OCI-LY7 (cell line): ENCODE measurements at regions not wholly inside any gene's neighbourhood (a gene's known extent, or its start where the extent isn't known, plus 50 kb on each side); places are given as distances from the start of the nearest gene placed in this dataset.

Experiments
- BruUV-seq: library from RNA; stranded (reverse); fragments of 400-500 nt; replicated peaks from 2 replicates; lab custom pipeline; 2021; lab: Mats Ljungman, UMichigan
- CTCF ChIA-PET: fragments of 300-600 bp; sonication (Branson Sonifier 250); formaldehyde crosslinking; loops from one replicate; lab custom pipeline; 2022; ENCODE audit warnings: antibody characterized with exemption; ENCODE audit not compliant: unreplicated experiment; lab: Charles Lee
- POLR2A ChIA-PET: fragments of 300-600 bp; sonication (Branson Sonifier 250); formaldehyde crosslinking; loops from one replicate; lab custom pipeline; 2022; ENCODE audit warnings: antibody characterized with exemption; lab: Charles Lee
- DNase-seq: peaks from one replicate; pipeline ENCODE4 v3.0.0-alpha.2; 2015; ENCODE audit warnings: low spot score
- H2AFZ ChIP-seq: fragments of 200-600 bp; sonication (generic), shearing (Covaris generic); 2 replicates; pipeline ENCODE4 v1.6.1; 2014; ENCODE audit warnings: mild to moderate bottlenecking, antibody characterized with exemption, low read length, moderate library complexity
- H3K27ac ChIP-seq: fragments of 200-600 bp; sonication (generic); 2 replicates; pipeline ENCODE4 v1.5.1; 2014; ENCODE audit warnings: mixed run types, low read depth, mild to moderate bottlenecking, moderate library complexity, low read length, inconsistent platforms; ENCODE audit not compliant: poor library complexity, severe bottlenecking
- H3K36me3 ChIP-seq: fragments of 200-600 bp; sonication (generic); 2 replicates; pipeline ENCODE4 v1.6.1; 2014; ENCODE audit warnings: mild to moderate bottlenecking, antibody characterized with exemption, low read length, moderate library complexity, mixed read lengths; ENCODE audit not compliant: insufficient read depth
- H3K4me1 ChIP-seq: fragments of 200-600 bp; sonication (generic); 2 replicates; pipeline ENCODE4 v1.5.1; 2014; ENCODE audit warnings: mild to moderate bottlenecking, low read length; ENCODE audit not compliant: insufficient read depth, poor library complexity, severe bottlenecking
- H3K4me2 ChIP-seq: fragments of 200-600 bp; sonication (generic); 2 replicates; pipeline ENCODE4 v1.6.1; 2014; ENCODE audit warnings: mild to moderate bottlenecking, low read length
- H3K4me3 ChIP-seq: fragments of 200-600 bp; sonication (generic); 2 replicates; pipeline ENCODE4 v1.5.1; 2014; ENCODE audit warnings: mild to moderate bottlenecking, low read depth, low read length; ENCODE audit not compliant: poor library complexity, severe bottlenecking
- H3K79me2 ChIP-seq: fragments of 200-600 bp; sonication (generic); 2 replicates; pipeline ENCODE4 v1.6.1; 2016; ENCODE audit warnings: low read depth, mild to moderate bottlenecking, low read length, moderate library complexity, mixed read lengths; ENCODE audit not compliant: insufficient read depth
- H3K9me2 ChIP-seq: fragments of 200-600 bp; sonication (generic); 2 replicates; pipeline ENCODE4 v1.6.1; 2016; ENCODE audit warnings: mild to moderate bottlenecking, low read length, mixed read lengths; ENCODE audit not compliant: insufficient read depth
- H3K9me3 ChIP-seq: fragments of 200-600 bp; sonication (generic); 2 replicates; pipeline ENCODE4 v1.6.1; 2014; ENCODE audit warnings: mild to moderate bottlenecking, mixed run types, low read length, mixed read lengths
- H4K20me1 ChIP-seq: fragments of 200-600 bp; sonication (generic); 2 replicates; pipeline ENCODE4 v1.6.1; 2014; ENCODE audit warnings: mild to moderate bottlenecking, antibody characterized with exemption, low read length, moderate library complexity, mixed read lengths; ENCODE audit not compliant: insufficient read depth
- CTCF ChIP-seq: fragments of 200-600 bp; sonication (generic); conservative IDR thresholded peaks from 2 replicates; pipeline ENCODE4 v1.5.1; 2014; ENCODE audit warnings: mild to moderate bottlenecking, antibody characterized with exemption, low read length, moderate library complexity, mixed read lengths
- EZH2phosphoT487 ChIP-seq: fragments of 200-600 bp; sonication (generic); IDR thresholded peaks from 2 replicates; pipeline ENCODE4 v1.6.1; 2018; ENCODE audit warnings: low read depth, borderline replicate concordance, mild to moderate bottlenecking, mixed run types, antibody characterized with exemption, low read length, moderate library complexity, mixed read lengths
- intact Hi-C: fragments of 100-400 bp; cut with micrococcal nuclease; formaldehyde crosslinking; loops from one replicate; pipeline ENCODE4 v1.10.0; 2022; ENCODE audit not compliant: unreplicated experiment

DNA sequence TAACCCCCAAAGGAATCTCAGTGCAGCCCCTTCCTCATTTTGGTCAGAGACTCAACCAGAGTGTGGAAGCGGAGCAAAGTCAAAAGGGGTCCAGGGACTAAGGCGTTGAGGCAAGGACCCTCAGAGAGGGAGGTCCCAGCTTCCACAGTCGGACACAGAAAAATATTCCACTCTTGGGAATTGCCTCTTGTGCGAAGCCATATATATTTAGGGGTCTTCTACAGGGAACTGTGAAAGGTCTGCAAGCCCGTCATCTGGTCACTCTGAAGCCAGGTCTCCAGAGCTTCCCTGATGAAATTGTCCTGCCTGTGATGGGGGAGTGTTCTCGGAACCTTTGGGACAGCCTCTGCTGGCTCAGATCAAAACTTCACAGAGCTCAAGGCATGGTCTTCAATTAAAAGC is 160.8 kb downstream of the TBXT start:
- intact Hi-C loops = no loop called here
- ChIA-PET POLR2A (no interaction called here), CTCF (no interaction called here)
- BruUV-seq = no TSS peak
- Histone ChIP-seq H2AFZ (no peak overlapping the region), H3K36me3 (no peaks in the 10 kb centered on the region), H3K9me2 (no peaks in the 10 kb centered on the region), H3K4me2 (no peak overlapping the region), H3K4me3 (no peak overlapping the region), H3K9me3 (no peaks in the 10 kb centered on the region), H3K79me2 (no peaks in the 10 kb centered on the region), H3K4me1 (no peaks in the 10 kb centered on the region), H3K27ac (no peak overlapping the region), H4K20me1 (no peaks in the 10 kb centered on the region)
- TF ChIP-seq CTCF = no peak
- no peak for TF ChIP-seq EZH2phosphoT487
- no peak for DNase-seq

DNA sequence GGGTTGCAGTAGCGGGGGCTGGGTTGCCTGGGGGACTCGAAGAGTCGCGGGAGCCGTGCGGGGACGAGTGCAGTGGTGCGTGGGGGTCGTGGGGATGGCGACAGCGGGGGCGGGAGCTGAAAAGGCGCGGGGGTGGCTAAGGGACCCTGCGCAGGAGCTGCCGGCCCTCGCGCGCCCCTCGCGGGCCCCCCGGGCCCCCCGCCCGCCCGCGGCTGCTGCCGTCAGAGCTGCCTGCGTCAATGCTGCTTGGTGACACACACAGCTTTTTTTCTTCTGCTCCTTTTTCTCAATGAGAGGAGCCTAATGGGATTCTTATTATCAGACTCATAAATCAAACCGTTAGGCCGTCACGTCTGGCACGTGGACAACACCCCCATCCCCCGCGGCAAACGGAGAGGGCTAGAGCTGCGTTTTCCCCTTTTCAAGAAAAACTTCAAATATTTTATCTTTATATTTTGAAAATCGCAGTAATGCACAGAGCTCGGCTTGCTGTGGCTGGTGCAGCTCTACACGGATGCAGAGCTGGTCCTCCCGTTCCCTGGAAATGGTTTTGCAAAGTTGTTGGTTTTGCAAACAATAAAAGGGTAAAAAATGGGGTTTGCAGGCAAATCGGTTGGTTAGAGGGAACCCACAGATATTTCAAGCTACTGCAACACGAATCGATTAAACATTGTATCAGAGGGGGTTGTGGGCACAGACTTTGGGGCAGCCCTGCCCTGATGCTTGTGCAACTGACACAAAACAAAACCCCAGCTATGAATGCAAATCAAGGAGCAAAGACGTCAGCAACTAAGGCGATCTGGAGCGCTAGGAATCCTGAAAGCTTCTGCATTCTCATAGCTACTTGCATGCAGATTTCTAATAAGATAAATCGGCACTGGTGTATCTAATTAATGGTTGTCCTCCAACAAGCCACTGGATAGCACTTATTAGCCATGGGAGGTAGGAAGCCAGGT is 161.4 kb downstream of the TBXT start:
- no peak overlapping the region for H3K4me3 ChIP-seq

More for the DNA sequence above, 161.4 kb downstream of the TBXT start:
- H2AFZ ChIP-seq = no peak overlapping the region
- DNase-seq = no peak
- no peaks in the 10 kb centered on the region for H3K4me1 ChIP-seq
- H4K20me1 ChIP-seq = no peaks in the 10 kb centered on the region
- CTCF ChIA-PET = no interaction called here
- H3K9me2 ChIP-seq = no peaks in the 10 kb centered on the region
- H3K9me3 ChIP-seq = no peaks in the 10 kb centered on the region
- no peaks in the 10 kb centered on the region for H3K79me2 ChIP-seq
- TF ChIP-seq CTCF (no peak), EZH2phosphoT487 (no peak)
- BruUV-seq = no TSS peak
- intact Hi-C loops = no loop called here
- POLR2A ChIA-PET = no interaction called here
- H3K27ac ChIP-seq = no peak overlapping the region
- H3K36me3 ChIP-seq = no peaks in the 10 kb centered on the region
- H3K4me2 ChIP-seq = no peak overlapping the region
